ENCODE measurements at regions not wholly inside any gene's neighbourhood (a gene's known extent, or its start where the extent isn't known, plus 50 kb on each side); places are given as distances from the start of the nearest gene placed in this dataset.

DNA sequence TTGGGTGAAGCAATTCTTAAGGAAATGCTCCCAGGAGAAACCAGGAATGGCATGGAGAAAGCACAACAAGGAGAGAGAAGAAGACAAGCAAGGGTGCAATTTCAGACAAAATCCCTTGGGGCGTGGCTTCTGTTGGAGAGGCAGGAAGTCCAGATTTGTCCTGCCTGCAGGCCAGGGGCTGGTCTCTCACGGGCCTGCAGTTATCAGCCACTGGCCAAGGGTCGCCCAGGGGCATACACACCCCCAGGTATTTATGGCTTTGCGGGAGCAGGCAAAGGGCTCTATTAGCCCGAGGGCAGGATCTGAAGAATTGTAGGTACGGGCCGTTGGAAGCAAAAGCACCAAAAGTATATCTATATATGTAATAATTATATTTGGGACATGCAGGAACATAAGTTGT is 87.7 kb downstream of the IYD start:
- Mint-ChIP-seq H3K4me1 (peaks cover 22% of the 10 kb centered on the region), H3K4me3 (no peak overlapping the region), H3K36me3 (no peaks in the 10 kb centered on the region), H3K9me3 (no peaks in the 10 kb centered on the region), H3K27me3 (ENCODE audit: low read depth) (no peaks in the 10 kb centered on the region), H3K27ac (no peak overlapping the region)
- TF ChIP-seq, protein P1, sequence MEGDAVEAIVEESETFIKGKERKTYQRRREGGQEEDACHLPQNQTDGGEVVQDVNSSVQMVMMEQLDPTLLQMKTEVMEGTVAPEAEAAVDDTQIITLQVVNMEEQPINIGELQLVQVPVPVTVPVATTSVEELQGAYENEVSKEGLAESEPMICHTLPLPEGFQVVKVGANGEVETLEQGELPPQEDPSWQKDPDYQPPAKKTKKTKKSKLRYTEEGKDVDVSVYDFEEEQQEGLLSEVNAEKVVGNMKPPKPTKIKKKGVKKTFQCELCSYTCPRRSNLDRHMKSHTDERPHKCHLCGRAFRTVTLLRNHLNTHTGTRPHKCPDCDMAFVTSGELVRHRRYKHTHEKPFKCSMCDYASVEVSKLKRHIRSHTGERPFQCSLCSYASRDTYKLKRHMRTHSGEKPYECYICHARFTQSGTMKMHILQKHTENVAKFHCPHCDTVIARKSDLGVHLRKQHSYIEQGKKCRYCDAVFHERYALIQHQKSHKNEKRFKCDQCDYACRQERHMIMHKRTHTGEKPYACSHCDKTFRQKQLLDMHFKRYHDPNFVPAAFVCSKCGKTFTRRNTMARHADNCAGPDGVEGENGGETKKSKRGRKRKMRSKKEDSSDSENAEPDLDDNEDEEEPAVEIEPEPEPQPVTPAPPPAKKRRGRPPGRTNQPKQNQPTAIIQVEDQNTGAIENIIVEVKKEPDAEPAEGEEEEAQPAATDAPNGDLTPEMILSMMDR (IDR thresholded peaks at IDR 0.05; ENCODE audit: unreplicated experiment), result no peak
- no peak for DNase-seq (ENCODE audit: low spot score in 2 of 2, unreplicated experiment in 2 of 2)

DNA sequence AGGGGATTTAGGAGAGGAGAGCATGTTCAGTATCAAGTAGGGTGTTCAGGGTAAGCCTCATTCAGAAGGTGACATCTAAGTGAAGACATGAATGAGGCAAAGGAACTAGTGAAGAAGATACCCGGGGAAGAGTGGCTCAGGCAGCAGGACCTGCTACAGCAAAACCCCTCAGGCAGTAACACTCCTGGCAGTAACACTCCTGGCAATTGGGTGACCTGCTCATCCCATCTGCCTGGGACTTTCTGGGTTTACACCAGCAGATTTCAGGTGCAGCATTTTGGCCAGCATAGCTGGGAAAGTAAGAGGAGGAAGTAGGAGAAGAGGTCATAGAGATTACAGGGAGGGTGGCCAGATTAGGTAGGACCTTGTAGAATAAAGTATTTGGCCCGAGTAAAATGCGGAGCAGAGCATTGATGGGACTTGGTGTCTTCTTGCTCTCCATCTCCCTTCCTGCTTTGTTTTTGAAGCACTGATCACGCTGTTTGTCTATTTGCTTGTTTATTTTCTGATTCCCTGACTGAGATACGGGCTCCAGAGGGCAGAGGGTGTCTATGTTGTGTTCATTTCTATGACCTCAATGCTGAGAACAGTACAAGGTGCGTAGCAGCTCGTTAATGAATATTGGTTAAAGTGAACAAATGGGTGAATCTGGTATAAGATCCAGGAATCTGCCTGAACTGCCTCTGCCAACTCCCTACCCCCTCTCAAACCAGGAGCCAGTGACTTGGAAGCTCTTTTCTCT is 88.3 kb downstream of the IYD start:
- peaks cover 17% of the 10 kb centered on the region for H3K4me1 Mint-ChIP-seq
- no peak overlapping the region for H3K27ac Mint-ChIP-seq
- H3K36me3 Mint-ChIP-seq, result no peaks in the 10 kb centered on the region
- H3K4me3 Mint-ChIP-seq, result no peak overlapping the region
- no peak for DNase-seq (ENCODE audit: low spot score in 2 of 2, unreplicated experiment in 2 of 2)
- TF ChIP-seq, protein P1 (IDR thresholded peaks at IDR 0.05; ENCODE audit: unreplicated experiment), result no peak
- no peaks in the 10 kb centered on the region for H3K27me3 Mint-ChIP-seq (ENCODE audit: low read depth)
- H3K9me3 Mint-ChIP-seq, result no peaks in the 10 kb centered on the region

DNA sequence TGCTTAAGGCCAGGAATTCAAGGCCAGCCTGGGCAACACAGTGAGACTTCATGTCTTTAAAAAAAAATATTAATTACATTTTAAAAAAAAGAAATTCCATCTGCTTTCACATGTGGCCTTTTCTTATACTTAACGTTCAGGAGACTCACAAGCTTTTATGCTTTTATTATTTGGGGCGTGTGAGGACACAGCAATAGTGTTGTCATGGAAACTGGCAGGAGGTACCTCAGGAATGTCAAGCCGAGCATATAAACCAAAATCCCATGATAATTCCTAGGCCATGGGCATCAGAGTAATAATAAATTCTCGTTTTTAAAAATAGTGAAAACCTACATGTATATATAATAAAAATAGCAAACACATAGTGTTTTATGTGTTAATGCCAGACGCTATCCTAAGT is 89.8 kb downstream of the IYD start:
- Mint-ChIP-seq H3K27me3 (ENCODE audit: low read depth) (no peaks in the 10 kb centered on the region), H3K4me3 (no peak overlapping the region), H3K4me1 (peaks cover 6% of the 10 kb centered on the region), H3K36me3 (no peaks in the 10 kb centered on the region), H3K9me3 (peaks cover 12% of the 10 kb centered on the region), H3K27ac (no peak overlapping the region)
- TF ChIP-seq, protein P1 (IDR thresholded peaks at IDR 0.05; ENCODE audit: unreplicated experiment), result no peak
- DNase-seq (ENCODE audit: low spot score in 2 of 2, unreplicated experiment in 2 of 2), result no peak

DNA sequence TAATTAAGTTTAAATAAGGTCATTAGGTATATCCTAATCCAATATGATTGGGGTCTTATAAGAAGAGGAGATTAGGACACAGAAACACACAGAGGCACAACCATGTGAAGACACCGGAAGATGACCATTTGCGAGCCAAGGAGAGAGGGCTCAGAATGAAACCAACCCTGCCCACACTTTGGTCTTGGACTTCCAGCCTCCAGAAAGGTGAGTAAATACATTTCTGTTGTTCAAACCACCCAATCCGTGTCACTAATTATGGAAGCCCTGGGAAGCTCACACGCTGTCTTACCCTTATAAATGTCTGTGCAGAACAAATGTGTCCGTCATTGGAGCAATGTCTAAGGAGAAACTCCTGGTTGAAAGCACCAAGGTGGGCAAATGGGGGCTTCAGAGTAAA is 95.0 kb downstream of the IYD start:
- Mint-ChIP-seq H3K4me3 (no peak overlapping the region), H3K9me3 (peaks cover 14% of the 10 kb centered on the region), H3K36me3 (no peaks in the 10 kb centered on the region), H3K27ac (no peak overlapping the region), H3K4me1 (peaks cover 12% of the 10 kb centered on the region), H3K27me3 (ENCODE audit: low read depth) (no peaks in the 10 kb centered on the region)
- DNase-seq (ENCODE audit: low spot score in 2 of 2, unreplicated experiment in 2 of 2), result no peak
- TF ChIP-seq, protein P1 (IDR thresholded peaks at IDR 0.05; ENCODE audit: unreplicated experiment), result no peak

DNA sequence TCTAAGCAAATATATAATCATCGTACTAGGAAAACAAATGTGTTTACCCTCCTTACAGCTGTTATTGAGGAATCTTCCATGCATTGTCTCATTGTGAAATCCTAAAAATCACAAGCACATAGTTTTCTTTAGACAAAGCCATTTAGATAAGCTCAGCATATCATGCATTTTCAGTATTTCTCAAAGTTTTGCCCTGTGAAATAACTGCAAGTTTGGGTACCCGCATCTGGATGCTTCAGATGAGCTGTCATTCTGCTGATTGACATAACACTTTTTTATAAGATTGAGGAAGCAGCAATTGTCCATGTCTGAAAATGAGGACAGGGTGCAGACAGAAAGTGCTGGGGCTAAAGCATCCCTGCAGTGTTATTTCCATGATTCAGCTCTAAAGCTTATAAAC is 96.2 kb downstream of the IYD start:
- Mint-ChIP-seq H3K36me3 (no peaks in the 10 kb centered on the region), H3K4me1 (peaks cover 12% of the 10 kb centered on the region), H3K4me3 (no peak overlapping the region), H3K9me3 (peaks cover 14% of the 10 kb centered on the region), H3K27ac (no peak overlapping the region), H3K27me3 (ENCODE audit: low read depth) (no peaks in the 10 kb centered on the region)
- DNase-seq (ENCODE audit: low spot score in 2 of 2, unreplicated experiment in 2 of 2), result no peak
- TF ChIP-seq, protein P1 (IDR thresholded peaks at IDR 0.05; ENCODE audit: unreplicated experiment), result no peak

Measured in mesothelial cell of epicardium (in vitro differentiated cells).